NOMO-1 treated with DMSO at 0.1 percent for 48 hours (cell line): ENCODE measurements at regions not wholly inside any gene's neighbourhood (a gene's known extent, or its start where the extent isn't known, plus 50 kb on each side); places are given as distances from the start of the nearest gene placed in this dataset.
"Not testable (repeated sequence)": the region's sequence is repeated elsewhere in the genome, so short reads cannot be mapped to it uniquely, and the experiment has no call there.

ENCODE experiments used
- DNase-seq: peaks from one replicate; lab custom pipeline; 2025; ENCODE audit not compliant: unreplicated experiment; lab: John Stamatoyannopoulos, UW

GRCh38 chr12:38016602-38017001, 300.0 kb upstream of the ALG10B start:
- DNase-seq = no peak

DNA sequence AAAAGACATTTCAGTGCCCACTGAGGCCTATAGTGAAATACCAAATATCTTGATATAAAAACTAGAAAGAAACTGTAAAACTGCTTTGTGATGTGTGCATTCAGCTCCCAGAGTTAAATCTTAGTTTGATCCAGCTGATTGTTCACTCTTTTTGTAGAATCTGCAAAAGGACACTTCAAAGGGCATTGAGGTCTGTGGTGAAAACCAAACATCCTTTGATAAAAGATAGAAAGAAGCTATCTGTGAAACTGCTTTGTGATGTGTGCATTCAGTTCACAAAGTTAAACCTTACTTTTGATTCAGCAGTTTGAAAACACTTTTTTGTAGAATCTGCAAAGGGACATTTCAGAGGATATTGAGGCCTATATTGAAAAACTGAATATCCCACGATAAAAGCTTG, 290.7 kb upstream of the ALG10B start:
- DNase-seq = no peak

GRCh38 chr12:38053113-38053512, 263.5 kb upstream of the ALG10B start:
- no peak for DNase-seq

DNA sequence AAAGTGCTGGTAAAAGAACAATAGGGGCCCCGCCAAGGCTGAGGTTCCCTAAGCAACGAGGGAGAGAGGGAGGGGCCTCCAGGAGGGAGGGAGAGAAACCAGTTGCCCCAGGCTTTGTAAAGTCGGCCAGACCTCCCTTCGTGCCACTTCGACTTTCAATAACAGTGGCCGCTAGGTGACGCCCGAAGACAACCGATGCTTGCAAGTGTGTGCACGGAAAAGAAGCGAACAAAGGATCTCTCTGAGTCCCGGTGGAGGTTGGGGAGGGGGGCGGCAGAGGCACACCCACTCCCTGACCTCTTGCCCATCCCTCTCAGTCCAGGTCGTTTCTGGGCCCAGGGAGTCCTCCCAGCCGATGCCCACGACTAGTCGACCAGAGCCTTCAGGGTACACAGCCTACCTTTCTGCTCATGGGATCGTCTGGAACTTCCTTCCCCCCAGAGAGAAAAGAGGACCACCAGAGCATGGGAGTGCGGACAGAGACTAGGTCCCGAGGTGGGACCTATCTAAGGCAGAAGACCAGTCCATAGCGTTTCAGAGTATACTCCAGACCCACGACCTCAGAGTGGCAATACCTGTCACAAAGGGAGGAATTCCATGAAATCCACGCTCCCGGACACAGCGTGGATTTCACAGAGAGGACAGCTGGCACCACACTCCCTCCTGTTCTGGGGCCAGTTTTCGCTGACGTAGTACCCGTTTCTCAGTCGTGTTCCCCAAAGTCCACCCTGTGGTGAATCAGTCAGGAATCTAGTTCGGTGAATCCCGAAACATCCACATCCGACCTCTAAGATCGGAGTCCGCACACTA, 262.7 kb upstream of the ALG10B start:
- DNase-seq = no peak

DNA sequence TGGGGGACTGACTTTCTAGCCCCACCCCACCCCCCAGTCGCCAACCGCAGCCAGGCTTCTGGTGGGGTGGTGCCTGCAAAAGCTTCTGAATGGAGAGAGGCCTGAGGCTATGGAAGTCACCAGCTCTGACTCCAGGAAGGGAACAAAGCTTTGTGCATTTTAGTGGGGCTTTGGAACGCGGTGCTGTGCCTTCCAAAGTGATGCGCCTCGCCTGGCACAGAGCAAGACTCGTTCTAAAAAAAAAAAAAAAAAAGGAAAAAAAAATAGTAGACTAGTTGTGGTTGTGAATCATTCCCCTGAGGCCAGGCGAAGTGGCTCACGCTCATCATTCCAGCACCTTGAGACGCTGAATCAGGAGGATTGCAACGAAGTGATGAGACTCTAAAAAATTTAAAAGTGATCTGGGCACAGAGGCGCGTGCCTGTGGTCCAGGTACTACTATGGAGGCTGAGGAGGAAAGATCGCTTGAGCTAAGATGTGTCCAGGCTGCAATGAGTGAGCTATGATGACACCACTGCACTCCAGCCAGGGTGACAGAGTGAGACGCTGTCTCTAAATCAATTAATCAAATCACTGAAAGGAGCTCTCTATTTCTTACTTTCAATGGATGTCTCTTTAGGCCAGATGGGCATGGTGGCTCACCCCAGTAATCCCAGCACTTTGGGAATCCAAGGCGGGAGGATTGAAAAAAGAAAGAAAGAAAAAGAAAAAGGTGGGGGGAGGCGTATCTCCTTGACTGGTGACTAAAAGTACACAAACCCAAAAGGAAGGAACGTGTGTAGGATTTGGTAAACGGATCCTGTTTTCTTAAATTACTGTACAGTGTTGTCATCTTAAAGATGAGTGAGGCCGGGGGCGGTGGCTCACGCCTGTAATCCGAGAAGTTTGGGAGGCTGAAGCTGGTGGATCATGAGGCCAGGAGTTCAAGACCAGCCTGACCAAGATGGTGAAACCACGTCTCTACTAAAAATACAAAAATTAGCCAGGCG, 259.6 kb upstream of the ALG10B start:
- no peak for DNase-seq

GRCh38 chr12:38099686-38100085, 216.9 kb upstream of the ALG10B start:
- no peak for DNase-seq

DNA sequence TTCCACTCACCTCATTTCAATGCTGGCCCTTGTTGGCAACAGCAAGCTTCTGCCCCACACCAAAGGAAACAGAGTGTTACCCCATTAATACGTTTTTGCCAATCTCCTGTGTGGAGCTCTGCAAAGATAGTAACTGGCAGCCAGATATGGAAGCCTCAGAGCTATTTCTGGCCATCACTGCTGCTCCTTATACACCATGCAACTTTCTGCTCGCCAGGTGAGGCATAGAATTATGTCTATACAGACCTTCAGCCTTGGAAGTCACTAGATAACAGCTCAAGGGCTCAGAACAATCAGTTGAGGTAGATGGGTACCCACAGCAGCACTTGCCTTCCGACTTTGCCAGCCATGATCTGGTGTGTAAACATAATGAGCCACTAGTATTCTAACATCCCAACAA, 214.8 kb upstream of the ALG10B start:
- no peak for DNase-seq

DNA sequence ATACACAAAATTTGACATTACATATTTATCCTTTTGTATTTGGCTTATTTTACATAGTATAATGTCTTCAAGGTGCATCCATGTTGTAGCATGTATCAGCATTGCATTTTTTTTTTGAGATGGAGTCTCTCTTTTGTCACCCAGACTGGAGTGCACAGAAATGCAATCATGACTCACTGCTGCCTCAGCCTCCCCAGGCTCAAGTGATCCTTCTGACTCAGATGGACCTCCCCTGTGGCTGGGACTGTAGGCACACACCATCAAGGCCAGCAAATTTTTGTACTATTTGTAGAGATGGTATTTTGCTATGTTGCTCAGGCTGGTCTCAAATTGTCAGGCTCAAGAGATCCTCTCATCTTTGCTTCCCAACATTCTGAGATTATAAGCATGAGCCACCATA, 214.4 kb upstream of the ALG10B start:
- DNase-seq = no peak

DNA sequence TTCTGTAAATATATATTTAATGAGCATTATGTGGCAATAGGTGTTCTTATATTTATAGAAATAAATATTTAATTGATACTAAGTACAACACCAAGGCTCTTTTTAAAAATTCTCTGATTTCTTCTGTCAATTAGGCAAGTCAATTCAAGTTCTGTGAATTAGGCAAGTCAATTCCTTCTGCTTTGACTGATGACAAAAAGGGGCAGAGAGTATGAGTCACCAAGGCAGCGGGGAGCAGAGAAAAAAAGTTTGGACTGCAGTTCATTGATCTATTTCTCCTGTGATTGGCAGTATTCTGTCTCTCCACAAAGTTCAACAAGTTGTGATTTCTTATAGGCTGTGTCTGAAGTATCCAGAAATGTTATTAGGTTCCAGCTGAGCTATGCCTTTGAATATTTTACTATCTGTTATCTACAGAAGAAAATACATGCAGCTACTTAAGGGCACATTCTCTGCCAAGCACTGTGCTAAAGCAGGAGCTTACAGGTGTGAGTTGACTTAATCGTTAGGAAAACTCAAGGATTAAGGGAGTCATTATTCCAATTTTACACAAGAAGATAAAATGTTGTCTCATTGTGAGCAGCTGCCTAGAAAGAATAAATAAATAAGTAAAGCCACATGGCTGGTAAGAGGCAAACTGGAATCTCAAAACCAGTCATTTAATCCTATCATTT, 206.4 kb upstream of the ALG10B start:
- DNase-seq = no peak

DNA sequence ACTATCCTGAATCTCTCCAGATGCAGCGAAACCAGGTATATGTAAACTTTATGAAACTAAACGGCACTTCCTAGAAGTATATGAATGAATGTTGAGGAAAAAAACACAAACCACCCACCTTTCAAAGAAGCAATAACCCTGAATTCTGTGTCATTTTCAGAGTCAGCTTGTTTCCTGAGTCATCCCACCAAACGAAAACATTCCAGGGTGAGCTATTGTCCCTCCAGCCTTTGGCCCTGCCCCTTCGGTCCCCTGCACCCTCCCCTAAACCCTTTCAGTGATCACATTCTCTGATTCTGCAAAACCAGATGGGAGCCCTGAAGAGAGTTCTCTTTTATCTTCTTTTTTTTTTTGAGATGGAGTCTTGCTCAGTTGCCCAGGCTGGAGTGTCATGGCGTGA, 202.6 kb upstream of the ALG10B start:
- no peak for DNase-seq

DNA sequence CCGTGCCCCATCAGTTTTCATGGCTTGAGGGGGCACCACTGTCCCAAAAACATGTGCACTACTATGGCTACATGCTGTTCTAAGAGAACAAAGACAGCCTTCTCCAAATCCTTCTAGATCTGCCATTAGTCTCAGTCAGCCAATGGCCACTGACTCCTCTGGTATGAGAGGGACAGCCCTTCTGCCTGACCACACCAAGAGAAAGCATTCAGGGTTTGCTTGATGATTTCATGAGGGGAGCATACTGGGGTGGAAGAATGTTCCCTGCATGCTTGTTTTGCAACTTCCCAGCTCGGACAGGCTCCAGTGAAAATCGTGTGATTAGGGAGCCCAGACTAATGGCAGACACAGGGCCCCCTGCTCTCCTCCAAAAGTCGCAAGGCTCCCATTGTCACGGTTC, 199.6 kb upstream of the ALG10B start:
- no peak for DNase-seq

DNA sequence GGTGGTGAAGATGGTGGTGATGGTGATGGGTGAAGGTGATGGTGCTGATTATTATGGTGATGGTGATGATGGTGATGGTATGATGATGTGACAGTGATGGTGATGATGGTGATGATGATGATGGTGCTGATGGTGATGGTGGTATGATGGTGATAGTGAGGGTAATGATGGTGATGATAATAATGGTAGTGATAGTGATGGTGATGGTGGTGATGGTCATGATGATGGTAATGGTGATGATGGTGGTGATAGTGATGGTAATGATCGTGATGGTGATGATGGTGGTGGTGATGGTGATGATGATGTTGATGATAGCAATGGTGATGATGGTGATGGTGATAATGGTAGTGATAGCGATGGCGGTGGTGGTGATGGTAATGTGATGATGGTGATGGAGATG, 197.9 kb upstream of the ALG10B start:
- no peak for DNase-seq

DNA sequence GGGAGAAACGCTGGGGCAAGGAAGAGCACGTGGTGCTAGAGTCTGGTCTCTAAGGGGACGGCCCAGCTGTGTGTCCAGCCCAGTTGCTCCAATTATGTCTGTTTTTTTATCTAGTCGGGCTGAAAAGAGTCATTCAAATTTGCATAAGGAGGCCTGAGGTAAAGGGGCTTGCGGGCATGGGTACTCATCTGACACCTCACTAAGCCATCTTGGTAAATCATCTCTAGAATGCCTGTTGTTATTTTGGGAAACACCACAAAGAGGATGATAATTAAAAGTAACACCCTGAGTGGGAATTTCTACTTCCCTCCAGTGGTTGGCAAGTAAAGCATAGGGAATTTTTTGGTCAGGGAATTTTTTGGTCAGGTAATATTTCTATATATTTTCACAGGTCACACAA, 196.1 kb upstream of the ALG10B start:
- no peak for DNase-seq

- DNase-seq = not testable (repeated sequence)
These were observed 193.5 kb upstream of the ALG10B start for GRCh38 chr12:38123028-38123427.

DNA sequence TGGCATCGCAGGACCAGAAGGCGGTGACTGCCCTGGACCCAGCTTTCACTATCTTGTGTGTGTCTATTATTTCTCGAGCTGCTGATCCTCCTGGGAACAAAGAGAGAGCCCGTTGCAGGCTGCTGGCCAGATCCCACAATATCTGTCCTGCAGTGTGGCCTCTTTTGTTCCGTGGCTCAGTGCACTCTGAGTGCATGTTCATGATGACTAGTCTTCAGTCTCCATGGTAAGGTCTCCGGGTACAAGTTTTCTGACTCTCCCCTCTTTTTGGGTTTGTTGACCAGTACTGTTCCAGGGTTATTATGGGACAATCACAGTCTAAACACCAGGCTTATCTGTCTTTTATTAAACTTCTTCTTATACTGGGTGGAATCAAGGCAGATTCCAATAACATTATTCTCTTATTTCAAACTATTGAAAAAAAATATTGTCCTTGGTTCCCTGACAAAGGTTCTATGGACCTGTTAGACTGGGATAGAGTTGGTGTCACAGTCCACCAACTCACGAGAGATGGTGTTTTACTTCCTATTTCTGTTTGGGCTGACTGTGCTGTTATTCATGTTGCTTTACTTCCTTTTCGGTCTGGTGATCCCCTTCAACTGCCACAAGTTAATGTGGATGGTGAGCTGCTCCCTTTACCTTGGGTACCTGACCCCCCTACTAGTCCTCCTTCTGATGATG, 192.9 kb upstream of the ALG10B start:
- no peak for DNase-seq

GRCh38 chr12:38124247-38125012, 192.1 kb upstream of the ALG10B start:
- DNase-seq = no peak

DNA sequence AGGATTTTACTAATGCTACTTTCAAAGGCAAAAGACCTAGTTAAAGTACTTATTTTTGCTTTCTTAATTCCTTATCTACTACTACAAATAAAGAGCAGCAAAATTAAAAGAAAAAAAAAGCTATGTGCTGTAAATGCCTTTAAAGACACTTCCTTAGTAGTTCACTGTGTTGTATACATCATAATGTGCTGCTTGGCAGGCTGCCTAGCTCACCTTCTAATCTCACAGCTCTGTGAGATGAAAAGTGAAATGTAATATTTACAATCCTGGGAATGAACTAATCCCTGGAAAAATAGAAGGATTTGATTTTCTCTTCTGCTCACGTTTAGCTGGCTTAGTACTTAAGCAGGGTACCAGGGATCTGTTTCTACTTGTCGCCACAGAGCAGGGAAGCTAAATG, 184.4 kb upstream of the ALG10B start:
- DNase-seq = no peak

GRCh38 chr12:38137287-38137686, 179.3 kb upstream of the ALG10B start:
- no peak for DNase-seq

DNA sequence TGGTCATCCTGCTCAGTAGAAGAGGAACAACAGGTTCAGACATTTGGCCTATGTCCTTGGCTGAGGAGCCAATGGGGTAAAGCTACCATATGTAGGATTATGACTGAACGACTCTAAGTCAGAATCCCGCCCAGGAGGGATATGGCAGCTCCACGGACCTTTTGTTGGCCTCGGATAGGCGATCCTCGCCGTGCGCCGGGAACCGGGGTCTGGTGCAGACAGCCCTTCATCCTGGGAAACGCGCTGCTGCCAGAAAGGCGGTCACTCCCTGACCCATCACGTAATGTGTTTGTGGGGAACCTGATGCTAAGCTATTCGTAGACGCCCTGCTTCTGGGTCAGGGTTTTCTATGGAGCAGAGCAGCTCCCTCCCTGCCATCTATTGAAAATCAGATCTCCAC, 178.9 kb upstream of the ALG10B start:
- no peak for DNase-seq
